ENCODE measurements at regions not wholly inside any gene's neighbourhood (a gene's known extent, or its start where the extent isn't known, plus 50 kb on each side); places are given as distances from the start of the nearest gene placed in this dataset.

DNA sequence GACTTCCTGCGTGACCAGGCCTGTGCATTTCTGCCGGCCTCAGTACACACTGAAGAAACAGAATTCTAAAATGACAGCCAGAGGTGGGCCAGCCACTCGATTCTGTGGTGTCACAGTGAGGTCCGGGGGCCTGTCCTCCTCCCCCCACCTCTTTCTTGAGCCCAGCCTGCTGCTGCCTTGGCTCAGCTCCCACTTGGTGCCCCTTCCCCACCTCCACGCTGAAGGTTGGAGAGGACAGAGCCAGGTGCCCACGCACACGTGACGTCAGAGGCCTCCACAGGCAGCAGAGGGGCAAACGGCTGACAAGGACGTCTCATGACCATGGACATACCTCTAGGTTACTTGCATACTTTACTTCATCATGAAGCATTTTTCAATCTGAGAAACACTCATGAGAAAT, 78.0 kb upstream of the SHANK2 start:
- peaks cover 6 to 10% of the 10 kb centered on the region in 2 donors for H3K9me3 ChIP-seq (ENCODE audit: control insufficient read depth in 2 of 2, insufficient read depth in 1 of 2, low read length in 1 of 2)
- no peak overlapping the region for H3K4me3 ChIP-seq (ENCODE audit: low read length in 2 of 2)
- H3K4me1 ChIP-seq (ENCODE audit: control insufficient read depth in 2 of 2, insufficient read depth in 2 of 2, low read length in 2 of 2): no peaks in the 10 kb centered on the region
- H3K27me3 ChIP-seq (ENCODE audit: control insufficient read depth in 2 of 2, insufficient read depth in 1 of 2, low read length in 1 of 2): no peaks in the 10 kb centered on the region
- no peak for DNase-seq (ENCODE audit: low read depth in 6 of 9, low spot score in 9 of 9)
- no peak overlapping the region for H3K27ac ChIP-seq (ENCODE audit: low read depth in 1 of 2, low read length in 1 of 2)
- 90% methylated on average over 10 of the region's 10 CpGs for WGBS
- no peaks in the 10 kb centered on the region for H3K36me3 ChIP-seq (ENCODE audit: control insufficient read depth in 2 of 2, insufficient read depth in 2 of 2, low read length in 1 of 2)

DNA sequence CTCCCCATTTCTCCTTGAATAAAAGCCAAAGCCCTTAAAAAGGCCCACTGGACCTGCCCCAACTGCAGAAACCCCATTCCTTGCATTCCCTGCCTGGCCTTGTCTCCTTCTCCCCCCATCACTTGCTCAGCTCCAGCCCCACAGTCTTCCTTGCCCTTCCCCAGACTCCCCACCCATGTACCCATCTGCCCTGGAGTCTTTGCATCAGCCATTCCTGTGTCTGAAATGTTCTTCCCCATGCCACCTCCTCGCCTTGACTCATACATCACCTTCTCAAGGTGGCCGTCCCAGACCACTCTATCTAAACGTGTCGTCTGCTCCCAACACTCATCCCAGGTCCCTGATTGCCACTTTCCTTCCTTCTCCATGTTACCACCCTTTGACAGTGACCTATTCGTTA, 77.4 kb upstream of the SHANK2 start:
- Histone ChIP-seq H3K4me1 (ENCODE audit: control insufficient read depth in 2 of 2, insufficient read depth in 2 of 2, low read length in 2 of 2) (no peaks in the 10 kb centered on the region), H3K4me3 (ENCODE audit: low read length in 2 of 2) (no peak overlapping the region), H3K27me3 (ENCODE audit: control insufficient read depth in 2 of 2, insufficient read depth in 1 of 2, low read length in 1 of 2) (no peaks in the 10 kb centered on the region), H3K36me3 (ENCODE audit: control insufficient read depth in 2 of 2, insufficient read depth in 2 of 2, low read length in 1 of 2) (no peaks in the 10 kb centered on the region), H3K27ac (ENCODE audit: low read depth in 1 of 2, low read length in 1 of 2) (no peak overlapping the region), H3K9me3 (ENCODE audit: control insufficient read depth in 2 of 2, insufficient read depth in 1 of 2, low read length in 1 of 2) (peaks cover 6 to 10% of the 10 kb centered on the region in 2 donors)
- DNase-seq (ENCODE audit: low read depth in 6 of 9, low spot score in 9 of 9): no peak
- 93% methylated on average over 5 of the region's 5 CpGs for WGBS

DNA sequence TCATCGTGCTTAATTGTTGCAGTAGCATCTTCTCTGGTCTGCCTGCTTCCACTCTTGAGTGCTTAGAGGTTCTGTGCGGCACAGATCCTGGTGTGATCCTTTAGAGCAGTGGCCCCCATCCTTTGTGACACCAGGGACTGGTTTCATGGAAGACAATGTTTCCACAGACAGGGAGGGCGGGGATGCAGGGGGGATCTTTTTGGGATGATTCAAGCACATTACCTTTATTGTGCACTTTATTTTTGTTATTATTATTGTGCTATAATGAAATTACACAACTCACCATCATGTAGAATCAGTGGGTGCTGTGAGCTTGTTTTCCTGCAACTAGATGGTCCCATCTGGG, 76.8 kb upstream of the SHANK2 start:
- Histone ChIP-seq H3K27me3 (ENCODE audit: control insufficient read depth in 2 of 2, insufficient read depth in 1 of 2, low read length in 1 of 2) (no peaks in the 10 kb centered on the region), H3K9me3 (ENCODE audit: control insufficient read depth in 2 of 2, insufficient read depth in 1 of 2, low read length in 1 of 2) (peaks cover 4 to 10% of the 10 kb centered on the region in 2 donors), H3K4me1 (ENCODE audit: control insufficient read depth in 2 of 2, insufficient read depth in 2 of 2, low read length in 2 of 2) (no peaks in the 10 kb centered on the region), H3K4me3 (ENCODE audit: low read length in 2 of 2) (no peak overlapping the region), H3K36me3 (ENCODE audit: control insufficient read depth in 2 of 2, insufficient read depth in 2 of 2, low read length in 1 of 2) (no peaks in the 10 kb centered on the region), H3K27ac (ENCODE audit: low read depth in 1 of 2, low read length in 1 of 2) (no peak overlapping the region)
- WGBS: 92% methylated on average over 3 of the region's 3 CpGs
- DNase-seq (ENCODE audit: low read depth in 6 of 9, low spot score in 9 of 9): no peak

DNA sequence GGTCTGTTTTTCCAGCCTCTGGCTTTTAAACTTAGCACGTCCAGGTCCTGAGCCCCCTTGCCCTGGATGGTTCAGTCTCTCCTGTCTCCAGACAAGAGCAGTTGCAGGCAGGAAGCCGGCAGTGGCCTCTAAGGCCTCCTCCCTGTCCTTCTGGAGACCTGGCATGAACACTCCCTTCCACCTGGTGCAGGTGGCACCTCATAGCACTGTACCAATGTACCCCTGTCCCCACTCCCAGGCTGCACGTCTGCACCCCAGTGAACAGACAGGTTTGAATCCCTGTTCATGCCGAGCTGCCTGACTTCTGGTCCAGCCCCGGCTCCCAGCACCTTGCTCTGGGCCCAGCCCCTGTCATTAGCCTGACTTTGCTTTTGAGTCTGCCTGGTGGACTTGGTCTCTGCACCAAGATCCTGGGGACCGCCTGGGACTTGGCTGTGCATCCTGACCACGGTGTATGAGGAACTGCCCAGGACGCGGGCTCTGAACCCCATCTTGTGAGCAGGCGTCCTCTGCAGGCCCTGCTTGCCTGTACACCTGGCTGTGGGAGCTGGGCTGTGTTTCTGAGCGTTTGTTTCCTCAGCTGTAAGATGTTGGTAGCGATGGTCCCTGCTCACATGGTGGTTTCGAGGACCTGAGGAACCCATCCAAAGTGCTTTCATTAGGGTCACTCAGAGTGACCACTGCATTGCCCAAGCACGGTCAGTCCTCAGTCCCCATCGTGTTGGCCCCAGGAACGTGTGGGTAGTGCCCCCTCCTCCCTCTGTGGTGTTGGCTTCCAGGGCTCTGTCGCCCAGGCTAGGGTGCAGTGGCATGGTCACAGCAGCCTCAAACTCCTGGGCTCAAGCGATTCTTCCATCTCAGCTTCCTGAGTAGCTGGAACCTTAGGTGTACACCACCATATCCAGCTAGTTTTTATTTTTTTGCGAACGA, 75.0 kb upstream of the SHANK2 start:
- Histone ChIP-seq H3K36me3 (ENCODE audit: control insufficient read depth in 2 of 2, insufficient read depth in 2 of 2, low read length in 1 of 2) (no peaks in the 10 kb centered on the region), H3K9me3 (ENCODE audit: control insufficient read depth in 2 of 2, insufficient read depth in 1 of 2, low read length in 1 of 2) (peaks cover 0 to 3% of the 10 kb centered on the region in 2 donors), H3K4me1 (ENCODE audit: control insufficient read depth in 2 of 2, insufficient read depth in 2 of 2, low read length in 2 of 2) (no peaks in the 10 kb centered on the region), H3K4me3 (ENCODE audit: low read length in 2 of 2) (no peak overlapping the region), H3K27me3 (ENCODE audit: control insufficient read depth in 2 of 2, insufficient read depth in 1 of 2, low read length in 1 of 2) (no peaks in the 10 kb centered on the region), H3K27ac (ENCODE audit: low read depth in 1 of 2, low read length in 1 of 2) (no peak overlapping the region)
- whole genome bisulfite sequencing: 93% methylated on average over 20 of the region's 20 CpGs
- no peak for DNase-seq (ENCODE audit: low read depth in 6 of 9, low spot score in 9 of 9)

DNA sequence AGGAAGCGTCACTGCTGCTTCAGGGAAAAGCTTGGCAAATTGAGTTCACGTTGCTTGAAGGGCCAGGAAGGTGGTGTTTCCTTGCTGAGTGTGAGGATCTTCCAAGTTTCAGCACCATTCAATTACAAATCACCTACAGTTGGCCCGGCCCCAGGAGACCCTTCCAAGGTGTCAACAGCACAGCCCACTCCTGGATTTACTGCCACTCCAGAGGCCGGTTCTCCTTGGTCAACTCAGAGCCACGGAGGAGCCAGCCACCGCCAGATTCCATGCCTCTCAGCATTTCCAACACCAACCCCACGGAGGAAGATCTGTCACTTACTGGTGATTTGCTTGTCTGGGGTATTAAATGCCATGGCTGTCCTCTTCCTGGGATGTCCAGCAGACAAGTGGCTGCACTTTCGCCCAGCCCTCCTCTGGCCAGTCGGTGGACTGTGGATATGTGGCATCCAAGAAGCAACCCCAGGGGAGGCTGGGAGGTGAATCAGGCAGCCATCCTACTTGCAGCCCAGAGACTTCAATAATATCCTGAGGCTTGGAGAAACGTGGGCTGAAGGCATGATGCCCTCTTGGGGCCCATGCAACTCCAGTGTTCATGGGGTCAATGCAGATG, 74.1 kb upstream of the SHANK2 start:
- H3K27me3 ChIP-seq (ENCODE audit: control insufficient read depth in 2 of 2, insufficient read depth in 1 of 2, low read length in 1 of 2): no peaks in the 10 kb centered on the region
- 74% methylated on average over 10 of the region's 10 CpGs for WGBS

DNA sequence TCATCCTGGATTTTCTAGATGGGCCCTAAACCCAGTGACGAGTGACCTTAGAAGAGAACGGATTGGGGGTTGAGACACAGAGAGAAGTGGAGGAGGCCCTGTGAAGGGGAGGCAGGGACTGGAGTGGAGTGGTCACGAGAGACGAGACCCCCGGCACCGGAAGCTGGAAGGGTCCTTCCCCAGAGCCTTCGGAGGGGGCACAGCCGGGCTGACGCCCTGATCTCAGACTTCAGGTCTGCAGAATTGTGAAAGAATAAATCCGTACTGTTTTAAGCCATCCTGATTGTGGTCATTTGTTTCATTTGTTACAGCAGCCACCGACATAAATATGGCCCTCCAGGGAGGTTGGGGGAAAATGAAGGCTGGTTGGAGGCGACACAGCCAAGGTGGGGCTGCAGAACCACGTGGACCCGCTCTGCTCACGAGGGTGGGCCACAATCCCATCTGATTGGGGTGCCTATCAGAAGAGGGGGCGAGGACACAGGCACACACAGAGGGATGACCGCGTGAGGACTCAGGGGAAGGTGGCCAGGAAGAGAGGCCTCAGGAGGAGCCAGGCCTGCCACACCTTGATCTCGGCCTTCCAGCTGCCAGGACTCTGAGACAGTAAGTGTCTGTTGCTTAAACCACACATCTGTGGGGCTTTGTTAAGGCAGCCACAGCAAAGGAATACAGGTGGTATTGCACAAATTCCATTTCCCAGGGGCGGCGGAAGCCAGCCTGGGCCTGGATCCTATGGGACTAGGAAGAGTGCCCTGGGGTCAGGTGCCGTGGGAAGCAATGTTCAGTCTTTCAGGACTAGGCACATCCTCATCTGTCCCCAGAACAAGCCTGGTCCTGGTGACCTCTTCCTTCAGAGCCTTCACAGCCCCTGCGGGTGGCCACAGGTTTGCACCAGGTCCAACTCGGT, 73.3 kb upstream of the SHANK2 start:
- Histone ChIP-seq H3K27ac (ENCODE audit: low read depth in 1 of 2, low read length in 1 of 2) (no peak overlapping the region), H3K4me3 (ENCODE audit: low read length in 2 of 2) (no peak overlapping the region), H3K27me3 (ENCODE audit: control insufficient read depth in 2 of 2, insufficient read depth in 1 of 2, low read length in 1 of 2) (no peaks in the 10 kb centered on the region), H3K4me1 (ENCODE audit: control insufficient read depth in 2 of 2, insufficient read depth in 2 of 2, low read length in 2 of 2) (no peaks in the 10 kb centered on the region), H3K36me3 (ENCODE audit: control insufficient read depth in 2 of 2, insufficient read depth in 2 of 2, low read length in 1 of 2) (no peaks in the 10 kb centered on the region), H3K9me3 (ENCODE audit: control insufficient read depth in 2 of 2, insufficient read depth in 1 of 2, low read length in 1 of 2) (peaks cover 0 to 3% of the 10 kb centered on the region in 2 donors)
- 92% methylated on average over 24 of the region's 24 CpGs for WGBS
- no peak for DNase-seq (ENCODE audit: low read depth in 6 of 9, low spot score in 9 of 9)

More for the DNA sequence above, 74.1 kb upstream of the SHANK2 start:
- DNase-seq (ENCODE audit: low read depth in 6 of 9, low spot score in 9 of 9): no peak
- Histone ChIP-seq H3K4me1 (ENCODE audit: control insufficient read depth in 2 of 2, insufficient read depth in 2 of 2, low read length in 2 of 2) (no peaks in the 10 kb centered on the region), H3K4me3 (ENCODE audit: low read length in 2 of 2) (no peak overlapping the region), H3K36me3 (ENCODE audit: control insufficient read depth in 2 of 2, insufficient read depth in 2 of 2, low read length in 1 of 2) (no peaks in the 10 kb centered on the region), H3K9me3 (ENCODE audit: control insufficient read depth in 2 of 2, insufficient read depth in 1 of 2, low read length in 1 of 2) (peaks cover 0 to 3% of the 10 kb centered on the region in 2 donors), H3K27ac (ENCODE audit: low read depth in 1 of 2, low read length in 1 of 2) (no peak overlapping the region)

DNA sequence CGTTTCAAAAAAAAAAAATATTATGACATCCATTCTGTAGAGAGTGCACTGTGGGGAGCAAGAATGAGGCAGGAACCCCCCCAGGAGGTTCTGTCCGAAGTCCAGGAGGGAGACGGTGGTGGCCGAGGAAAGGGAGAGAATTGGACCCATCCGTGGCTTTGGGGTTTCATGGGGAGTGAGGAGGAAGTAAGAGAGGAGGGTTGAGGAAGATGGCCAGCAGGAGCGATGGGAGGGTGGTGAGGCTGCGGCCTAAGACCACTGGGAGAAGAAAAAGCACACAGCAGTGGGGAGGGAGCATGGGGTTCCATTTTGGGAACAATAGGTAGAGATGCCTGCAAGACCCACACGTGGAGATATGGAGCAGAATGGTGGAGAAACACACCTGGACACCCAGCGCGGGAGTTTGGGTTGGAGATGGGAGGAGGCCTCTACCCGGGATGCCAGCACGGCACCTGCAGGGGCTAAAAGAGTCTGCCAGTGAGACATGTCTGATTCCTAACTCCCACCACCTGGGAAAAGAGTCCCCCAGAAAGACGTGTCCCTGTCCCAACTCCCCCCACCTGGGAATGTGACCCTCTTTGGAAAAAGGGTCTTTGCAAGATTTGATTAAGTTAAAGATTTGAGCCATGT, 72.5 kb upstream of the SHANK2 start:
- Histone ChIP-seq H3K36me3 (ENCODE audit: control insufficient read depth in 2 of 2, insufficient read depth in 2 of 2, low read length in 1 of 2) (no peaks in the 10 kb centered on the region), H3K27me3 (ENCODE audit: control insufficient read depth in 2 of 2, insufficient read depth in 1 of 2, low read length in 1 of 2) (no peaks in the 10 kb centered on the region), H3K27ac (ENCODE audit: low read depth in 1 of 2, low read length in 1 of 2) (no peak overlapping the region), H3K9me3 (ENCODE audit: control insufficient read depth in 2 of 2, insufficient read depth in 1 of 2, low read length in 1 of 2) (peaks cover 0 to 3% of the 10 kb centered on the region in 2 donors), H3K4me3 (ENCODE audit: low read length in 2 of 2) (no peak overlapping the region), H3K4me1 (ENCODE audit: control insufficient read depth in 2 of 2, insufficient read depth in 2 of 2, low read length in 2 of 2) (no peaks in the 10 kb centered on the region)
- 92% methylated on average over 13 of the region's 13 CpGs for WGBS
- no peak for DNase-seq (ENCODE audit: low read depth in 6 of 9, low spot score in 9 of 9)

DNA sequence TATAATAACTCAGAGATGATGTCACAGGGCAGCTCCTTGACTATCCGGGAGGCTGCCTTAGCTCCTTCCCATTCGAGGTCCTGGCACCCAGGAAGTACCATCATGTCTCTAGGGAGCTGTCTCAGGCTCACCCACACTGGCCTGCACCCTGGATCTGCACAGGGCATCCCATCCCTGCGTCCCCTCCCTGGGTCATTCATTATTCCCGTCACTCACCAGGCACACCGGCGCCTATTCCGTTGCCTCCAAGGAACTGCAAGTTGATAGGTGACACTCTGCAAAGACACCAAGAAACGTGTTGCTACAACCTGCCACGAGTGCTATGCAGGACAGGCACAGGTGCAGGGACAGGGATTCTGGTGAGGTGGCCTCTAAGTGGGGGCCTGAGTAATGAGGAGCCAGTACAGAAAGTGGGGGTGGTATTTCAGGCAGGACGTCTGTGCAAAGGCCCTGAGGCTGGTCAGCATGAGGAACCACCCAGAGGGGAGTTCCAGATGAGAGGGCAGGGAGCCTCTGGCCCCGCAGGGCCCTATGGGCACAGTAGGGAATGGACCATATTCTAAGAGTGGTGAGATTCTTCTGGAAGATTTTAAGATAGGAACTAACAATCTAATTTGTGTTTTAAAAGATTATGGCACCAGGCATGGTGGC, 71.6 kb upstream of the SHANK2 start:
- WGBS: 89% methylated on average over 11 of the region's 11 CpGs
- H3K36me3 ChIP-seq (ENCODE audit: control insufficient read depth in 2 of 2, insufficient read depth in 2 of 2, low read length in 1 of 2): no peaks in the 10 kb centered on the region
- no peak for DNase-seq (ENCODE audit: low read depth in 6 of 9, low spot score in 9 of 9)
- no peaks in the 10 kb centered on the region for H3K4me1 ChIP-seq (ENCODE audit: control insufficient read depth in 2 of 2, insufficient read depth in 2 of 2, low read length in 2 of 2)
- H3K4me3 ChIP-seq (ENCODE audit: low read length in 2 of 2): no peak overlapping the region
- peaks cover 0 to 3% of the 10 kb centered on the region in 2 donors for H3K9me3 ChIP-seq (ENCODE audit: control insufficient read depth in 2 of 2, insufficient read depth in 1 of 2, low read length in 1 of 2)
- H3K27me3 ChIP-seq (ENCODE audit: control insufficient read depth in 2 of 2, insufficient read depth in 1 of 2, low read length in 1 of 2): no peaks in the 10 kb centered on the region
- H3K27ac ChIP-seq (ENCODE audit: low read depth in 1 of 2, low read length in 1 of 2): no peak overlapping the region
